Stimulated activated CD4-positive, alpha-beta T cell treated with anti-CD3 and anti-CD28 coated beads, Interleukin-4, amount 100 ng/mL, for 4 hours (primary cell): ENCODE measurements at regions not wholly inside any gene's neighbourhood (a gene's known extent, or its start where the extent isn't known, plus 50 kb on each side); places are given as distances from the start of the nearest gene placed in this dataset.

Experiments
- DNase-seq, 2 experiments: peaks; one replicate each; pipeline ENCODE4 v3.0.0-alpha.2; 2020

DNA sequence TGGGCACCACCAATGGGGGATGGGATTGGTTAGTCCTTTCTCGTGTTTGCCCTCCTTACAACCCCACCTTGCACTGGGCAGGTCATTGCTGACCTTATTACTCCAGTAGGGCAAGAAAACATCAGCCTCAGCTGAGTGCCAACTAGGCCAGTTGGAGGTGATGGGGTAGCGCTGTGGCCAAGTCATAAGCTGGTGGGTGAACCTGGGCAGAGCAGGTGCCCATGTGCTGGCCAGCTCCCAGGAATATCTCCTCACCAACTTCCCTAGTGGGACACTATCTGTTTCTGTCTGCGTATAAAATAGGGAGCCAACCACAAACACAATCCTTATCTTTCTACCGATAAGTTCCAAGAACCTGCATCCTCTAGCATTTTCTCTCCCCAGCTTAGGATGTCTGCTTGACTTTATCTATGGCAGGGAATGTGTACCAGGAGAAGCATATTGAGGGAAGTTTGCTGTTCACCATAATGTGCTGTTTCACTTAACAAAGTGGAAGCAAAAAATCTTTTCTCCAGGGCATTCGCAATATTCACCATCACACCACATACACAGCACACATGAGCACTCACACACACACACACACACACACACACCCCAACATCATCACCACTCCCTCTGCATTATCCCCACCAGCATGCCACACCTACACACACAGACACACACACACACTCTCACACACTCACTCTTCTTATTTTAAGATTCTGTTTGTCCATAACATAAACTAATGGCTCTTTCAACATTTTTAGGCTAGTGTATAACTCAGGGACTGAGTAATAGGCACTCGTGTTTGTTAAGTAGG, 390.0 kb downstream of the ENC1 start:
- no peak for DNase-seq

DNA sequence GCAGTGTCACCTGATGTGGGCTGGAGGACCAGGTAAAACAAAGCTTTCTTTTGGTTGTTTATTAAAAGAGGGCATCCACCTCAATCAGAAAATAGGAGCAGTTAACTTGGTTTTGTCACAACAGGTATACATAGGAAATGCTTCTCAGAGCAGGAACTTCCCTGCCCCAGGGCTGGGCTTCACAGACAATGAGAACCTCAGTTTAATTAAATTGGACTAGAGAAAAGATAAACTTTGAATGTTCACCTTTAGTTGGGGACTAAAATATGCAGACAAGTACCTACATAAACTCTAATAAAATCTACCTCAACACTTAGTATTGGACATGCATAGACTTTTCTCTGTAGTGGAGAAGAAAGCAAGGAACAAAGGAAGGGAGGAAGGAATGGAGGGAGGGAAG, 392.0 kb downstream of the ENC1 start:
- no peak for DNase-seq

GRCh38 chr5:74244406-74244805, 396.1 kb downstream of the ENC1 start:
- DNase-seq = no peak

DNA sequence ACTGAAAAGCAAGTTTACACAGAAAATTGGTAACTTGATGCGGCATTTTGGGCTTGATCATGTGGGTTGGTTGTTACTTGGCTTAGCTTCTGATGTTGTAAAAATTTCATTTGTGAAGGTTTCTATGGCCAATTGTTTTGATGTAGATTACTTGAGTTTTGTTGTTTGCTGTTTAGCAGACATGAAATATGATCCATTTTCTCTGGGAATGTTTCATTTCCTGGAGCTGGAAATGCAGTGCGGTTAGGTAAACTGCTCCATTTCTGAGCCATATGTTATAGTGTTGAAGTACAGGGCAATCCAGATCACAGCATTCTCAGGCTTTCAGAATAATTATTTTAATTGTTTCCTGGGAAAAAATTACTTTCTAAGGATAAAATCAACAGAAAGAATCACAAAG, 396.9 kb downstream of the ENC1 start:
- DNase-seq = no peak

DNA sequence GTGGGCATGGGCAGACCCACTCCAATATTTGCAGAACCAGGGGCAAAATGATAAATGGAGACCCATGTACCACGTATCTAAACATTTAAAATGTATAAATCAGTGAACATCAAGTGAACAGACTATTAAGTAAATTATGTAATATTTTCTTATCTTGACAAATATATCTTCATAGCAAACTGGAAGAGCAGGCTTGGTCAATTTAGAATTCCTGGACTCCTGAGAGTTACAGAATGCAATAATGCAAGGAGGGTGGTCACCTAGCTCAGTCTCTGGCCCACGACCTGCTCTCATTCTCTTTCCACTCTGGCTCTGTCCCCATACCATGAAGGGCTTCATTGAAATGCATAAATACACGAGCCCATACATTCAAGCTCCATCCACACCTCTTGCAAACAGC, 398.0 kb downstream of the ENC1 start:
- DNase-seq = no peak

DNA sequence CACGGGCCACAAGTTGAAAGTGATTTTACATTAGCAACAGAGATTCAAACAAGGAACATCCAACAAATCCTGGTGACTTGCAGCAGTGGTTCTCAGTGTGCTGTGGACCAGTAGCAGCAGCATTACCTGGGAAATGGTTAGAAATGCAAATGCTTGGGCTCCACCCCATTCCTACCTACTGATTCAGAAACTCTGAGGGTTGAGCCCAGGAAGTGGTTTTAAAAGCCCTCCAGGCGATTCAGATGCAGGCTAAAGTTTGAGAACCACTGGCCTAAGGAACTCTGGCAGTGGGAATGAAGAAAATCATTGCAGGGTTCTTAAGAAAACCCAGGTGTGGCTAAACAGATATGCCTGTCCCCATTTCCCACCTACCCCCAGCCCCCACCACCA, 398.8 kb downstream of the ENC1 start:
- no peak for DNase-seq

DNA sequence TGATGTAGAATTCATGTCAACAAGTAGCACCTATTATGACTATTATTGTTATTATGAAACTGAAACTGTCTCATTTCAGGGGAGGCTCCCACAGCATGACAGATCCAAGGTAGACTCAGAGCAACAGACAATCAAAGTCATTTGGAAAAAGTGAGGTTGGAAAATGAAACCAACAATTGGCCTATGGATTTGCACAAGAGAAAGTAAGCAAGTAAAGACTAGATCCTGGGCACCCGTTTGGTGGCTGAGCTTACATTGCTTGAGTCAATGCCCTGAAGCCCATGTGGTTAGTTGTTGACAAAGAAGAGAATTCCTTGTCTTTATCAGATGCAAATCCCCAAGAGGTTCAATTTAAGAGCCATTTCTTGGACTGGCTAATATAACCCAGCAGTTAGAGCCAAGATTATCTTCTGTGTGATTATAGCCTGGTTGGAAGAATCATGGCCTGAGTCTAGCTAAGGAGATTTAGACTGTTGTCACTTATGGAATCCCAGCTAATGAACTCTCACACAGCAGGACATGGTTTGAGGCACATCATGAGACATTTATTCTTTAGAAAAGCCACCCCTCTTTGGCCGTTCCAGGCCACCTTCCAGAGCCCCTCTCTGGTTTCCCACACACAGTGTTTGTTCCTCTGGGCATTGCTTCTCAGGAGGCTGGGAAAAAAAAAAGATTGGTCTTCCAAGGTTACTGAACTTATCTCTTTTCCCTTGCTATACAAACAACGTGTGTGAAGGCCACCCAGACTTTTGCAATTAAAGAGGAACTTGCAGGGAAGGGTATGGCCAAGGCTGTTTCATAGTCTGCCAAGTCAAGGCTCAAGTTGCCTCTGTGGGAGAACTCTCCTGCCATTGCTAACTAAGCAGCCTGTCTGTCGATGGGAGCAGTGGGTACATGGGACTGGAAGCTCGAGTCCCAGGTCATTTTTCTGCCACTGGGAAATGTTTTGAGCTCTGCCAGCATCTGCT, 399.5 kb downstream of the ENC1 start:
- no peak for DNase-seq

- DNase-seq = no peak
Measured at GRCh38 chr5:74239261-74239660, 401.3 kb downstream of the ENC1 start.

DNA sequence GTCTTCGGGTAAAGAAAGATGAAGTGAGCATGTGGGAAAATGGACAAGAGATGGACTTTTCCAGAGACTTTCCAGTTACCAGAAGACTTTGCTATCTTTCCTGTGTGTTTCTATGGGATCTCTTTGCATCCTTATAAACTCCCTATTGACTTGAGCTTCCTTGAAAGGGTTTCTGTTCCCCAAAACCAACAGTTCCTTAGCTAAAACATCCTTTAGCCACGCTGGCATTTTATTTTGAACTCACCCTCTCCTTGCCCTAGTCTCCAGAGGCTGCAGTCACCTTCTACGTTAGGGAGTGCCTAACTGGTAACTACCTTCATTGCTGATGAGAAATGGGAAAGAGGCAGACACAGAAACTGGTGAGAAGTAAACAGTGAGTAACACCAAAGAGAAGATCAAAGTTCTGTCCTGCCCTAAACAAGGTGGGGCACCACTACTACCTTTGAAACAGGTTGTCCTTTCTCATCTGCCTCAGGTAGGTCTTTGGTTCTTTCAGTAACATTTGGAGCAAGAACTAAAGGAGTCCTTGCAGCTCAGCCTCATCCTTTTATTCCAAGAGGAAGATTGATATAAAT, 402.9 kb downstream of the ENC1 start:
- no peak for DNase-seq

GRCh38 chr5:74235552-74235951, 405.0 kb downstream of the ENC1 start:
- DNase-seq = no peak

GRCh38 chr5:74233571-74233970, 407.0 kb downstream of the ENC1 start:
- DNase-seq = no peak

DNA sequence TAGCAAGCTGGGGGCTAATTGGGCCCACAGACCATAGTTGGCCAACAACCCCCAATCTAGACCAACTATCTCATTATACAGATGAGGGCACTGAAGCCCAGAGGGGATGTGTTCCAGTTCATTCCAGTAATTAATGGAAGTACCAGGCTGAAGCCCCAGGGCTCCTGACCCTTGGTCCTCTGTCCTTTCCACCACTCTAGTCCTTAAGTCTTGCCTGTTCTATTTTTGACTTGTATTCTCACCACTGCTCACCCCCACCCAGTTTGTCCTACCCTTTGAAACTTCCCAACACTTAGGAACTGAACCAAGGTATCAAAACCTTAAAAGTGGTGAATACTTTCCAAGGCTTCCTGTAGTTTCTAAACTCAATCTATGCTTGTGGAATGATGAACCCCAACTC, 407.4 kb downstream of the ENC1 start:
- no peak for DNase-seq

DNA sequence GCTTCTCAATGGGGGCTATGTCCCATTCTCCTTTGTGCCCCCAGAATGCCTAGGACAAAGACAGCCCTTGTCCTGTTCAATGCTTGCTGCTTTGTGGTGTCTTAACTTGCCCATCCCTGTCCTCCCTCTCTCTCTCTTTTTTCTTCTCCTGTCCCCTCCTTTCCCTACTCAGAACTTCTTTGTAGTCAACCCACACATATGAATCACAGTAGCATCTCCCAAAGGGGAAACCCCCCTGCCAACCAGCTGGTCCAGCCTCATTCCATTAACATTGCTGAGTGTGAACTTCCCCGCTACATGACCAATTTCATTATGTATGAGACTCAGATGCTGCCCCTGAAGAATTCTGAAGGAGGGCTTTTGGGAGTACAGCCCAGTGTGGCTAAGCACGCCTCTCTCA, 408.3 kb downstream of the ENC1 start:
- no peak for DNase-seq

GRCh38 chr5:74231697-74232096, 408.8 kb downstream of the ENC1 start:
- no peak for DNase-seq

DNA sequence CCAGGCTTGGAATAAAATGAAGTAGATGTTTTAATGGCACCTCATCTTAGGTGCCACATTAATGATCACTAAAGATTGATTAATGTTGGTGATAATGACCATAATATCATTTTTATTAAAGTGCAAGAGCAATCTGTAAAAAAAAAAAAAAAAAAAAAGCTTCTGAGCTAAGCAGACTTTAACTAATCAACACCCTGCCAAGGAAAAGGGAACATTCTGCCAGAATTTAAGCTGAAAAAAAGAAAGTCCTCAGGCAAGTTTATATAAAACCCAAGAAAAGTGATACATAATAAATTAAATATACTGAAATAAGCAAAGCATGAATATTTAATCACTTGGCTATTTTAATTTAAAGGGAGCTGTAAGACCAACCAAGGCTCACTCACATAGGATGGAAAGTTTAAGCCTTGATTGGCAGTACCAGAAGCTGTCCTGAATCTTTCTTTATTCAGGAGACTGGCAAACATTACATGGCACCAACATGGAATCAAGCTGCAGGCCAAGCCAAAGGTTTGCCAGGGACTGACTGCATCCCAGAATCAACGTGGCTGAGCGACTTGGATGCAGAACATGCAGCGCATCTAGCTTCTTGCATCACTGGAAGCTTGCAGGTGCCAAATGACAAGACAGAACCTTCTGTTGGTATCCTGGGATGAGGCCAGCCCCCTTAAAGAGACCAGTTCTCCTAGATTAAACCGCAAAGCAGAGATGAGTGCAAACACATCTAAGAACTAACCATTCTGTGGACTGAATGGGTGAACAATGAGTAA, 413.6 kb downstream of the ENC1 start:
- DNase-seq = no peak

DNA sequence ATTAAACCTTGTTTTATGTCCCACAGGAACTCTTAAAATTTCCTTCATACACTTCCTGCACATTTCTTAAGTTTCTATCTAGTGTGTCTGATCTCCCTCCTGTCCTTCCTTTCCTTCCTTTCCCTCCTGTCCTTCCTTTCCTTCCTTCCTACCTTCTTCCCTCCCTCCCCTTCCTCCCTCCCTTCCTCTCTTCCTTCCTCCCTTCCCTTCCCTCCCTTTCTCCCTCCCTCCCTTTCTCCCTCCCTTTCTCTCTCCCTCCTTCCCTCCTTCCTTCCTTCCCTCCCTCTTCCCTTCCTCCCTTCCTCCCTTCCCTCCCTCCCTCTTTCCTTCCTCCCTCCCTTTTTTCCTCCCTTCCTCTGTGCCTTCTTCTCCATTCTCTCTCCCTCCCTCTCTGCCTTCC, 414.9 kb downstream of the ENC1 start:
- no peak for DNase-seq

GRCh38 chr5:74224331-74224730, 416.2 kb downstream of the ENC1 start:
- no peak for DNase-seq

GRCh38 chr5:74222806-74223205, 417.7 kb downstream of the ENC1 start:
- no peak for DNase-seq

DNA sequence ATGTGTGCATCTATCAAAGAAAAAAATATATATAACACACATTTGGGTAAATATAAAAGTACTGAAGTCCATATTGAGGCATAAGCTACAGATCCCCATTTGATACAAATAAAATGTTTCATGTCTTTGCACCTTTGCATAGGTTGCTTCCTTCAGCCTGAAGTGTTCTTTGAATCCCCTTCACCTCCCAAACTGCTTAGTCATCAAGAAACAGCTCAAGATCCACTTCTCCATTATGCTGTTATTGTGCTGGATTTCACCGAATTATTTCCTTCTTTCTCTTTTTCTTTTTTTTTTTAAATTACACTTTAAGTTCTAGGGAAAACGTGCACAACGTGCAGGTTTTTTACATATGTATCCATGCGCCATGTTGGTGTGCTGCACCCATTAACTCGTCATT, 419.1 kb downstream of the ENC1 start:
- DNase-seq = no peak

DNA sequence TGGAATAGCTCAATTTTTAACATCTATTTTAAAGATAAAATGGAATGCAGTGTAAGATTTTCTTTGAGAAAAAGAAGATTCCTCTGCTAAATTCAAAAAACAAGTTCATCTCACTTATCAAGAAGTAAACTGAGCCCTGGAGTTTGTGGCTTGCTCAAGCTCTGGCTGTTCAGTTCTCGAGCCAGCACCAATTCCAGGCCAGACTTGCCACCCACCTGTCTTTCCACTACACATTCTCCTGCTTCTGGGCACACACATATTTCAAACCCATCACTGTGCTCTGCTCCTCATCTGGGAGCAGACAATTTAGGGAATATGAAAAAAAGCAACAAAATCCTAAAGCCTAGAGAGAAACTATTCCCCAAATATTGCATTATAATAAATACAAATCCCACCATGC, 424.5 kb downstream of the ENC1 start:
- no peak for DNase-seq

GRCh38 chr5:74212336-74212735, 428.2 kb downstream of the ENC1 start:
- no peak for DNase-seq

GRCh38 chr5:74209571-74209970, 431.0 kb downstream of the ENC1 start:
- no peak for DNase-seq
